OCI-LY1 (cell line): ENCODE measurements at regions not wholly inside any gene's neighbourhood (a gene's known extent, or its start where the extent isn't known, plus 50 kb on each side); places are given as distances from the start of the nearest gene placed in this dataset.

ENCODE experiments used
- CTCF ChIP-seq: fragments of 200-600 bp; sonication (generic), shearing (Covaris generic); IDR thresholded peaks from 2 replicates; pipeline ENCODE4 v1.5.1; 2017; ENCODE audit warnings: mild to moderate bottlenecking, antibody characterized with exemption, low read length, moderate library complexity, mixed read lengths
- EZH2 ChIP-seq: fragments of 200-600 bp; sonication (generic), shearing (Covaris generic); IDR thresholded peaks from 2 replicates; pipeline ENCODE4 v1.8.0; 2017; ENCODE audit warnings: borderline replicate concordance, mixed run types, mild to moderate bottlenecking, antibody characterized with exemption, low read length, moderate library complexity, mixed read lengths

- TF ChIP-seq CTCF = no peak
- no peak for TF ChIP-seq EZH2
These were observed 541.1 kb upstream of the CAMK1G start for GRCh38 chr1:209042413-209042812.
